ENCODE measurements at regions not wholly inside any gene's neighbourhood (a gene's known extent, or its start where the extent isn't known, plus 50 kb on each side); places are given as distances from the start of the nearest gene placed in this dataset.

GRCh38 chr13:56351041-56351440 is 789.7 kb upstream of the PRR20A start:
- Histone ChIP-seq H3K36me3 (ENCODE audit: insufficient read depth, low read length) (no peaks in the 10 kb centered on the region), H3K9ac (ENCODE audit: low read depth, low read length) (no peak overlapping the region), H3K9me3 (ENCODE audit: insufficient read depth, low read depth, low read length) (no peaks in the 10 kb centered on the region), H3K27me3 (ENCODE audit: insufficient read depth, low read length) (no peaks in the 10 kb centered on the region), H3K4me3 (ENCODE audit: low read length) (no peak overlapping the region), H3K27ac (ENCODE audit: low read depth, low read length) (no peak overlapping the region), H3K4me1 (ENCODE audit: insufficient read depth, low read length) (no peaks in the 10 kb centered on the region)
- 80% methylated on average over 3 of the region's 3 CpGs for WGBS

- Histone ChIP-seq H3K9me3 (ENCODE audit: insufficient read depth, low read depth, low read length) (no peaks in the 10 kb centered on the region), H3K4me1 (ENCODE audit: insufficient read depth, low read length) (no peaks in the 10 kb centered on the region), H3K27me3 (ENCODE audit: insufficient read depth, low read length) (no peaks in the 10 kb centered on the region), H3K36me3 (ENCODE audit: insufficient read depth, low read length) (no peaks in the 10 kb centered on the region), H3K4me3 (ENCODE audit: low read length) (no peak overlapping the region), H3K27ac (ENCODE audit: low read depth, low read length) (no peak overlapping the region), H3K9ac (ENCODE audit: low read depth, low read length) (no peak overlapping the region)
- WGBS = 95% methylated on average over 4 of the region's 4 CpGs
Measured at GRCh38 chr13:56352361-56352760, 788.4 kb upstream of the PRR20A start.

GRCh38 chr13:56352901-56353300 is 787.8 kb upstream of the PRR20A start:
- Histone ChIP-seq H3K9me3 (ENCODE audit: insufficient read depth, low read depth, low read length) (no peaks in the 10 kb centered on the region), H3K4me1 (ENCODE audit: insufficient read depth, low read length) (no peaks in the 10 kb centered on the region), H3K4me3 (ENCODE audit: low read length) (no peak overlapping the region), H3K27me3 (ENCODE audit: insufficient read depth, low read length) (no peaks in the 10 kb centered on the region), H3K36me3 (ENCODE audit: insufficient read depth, low read length) (no peaks in the 10 kb centered on the region), H3K27ac (ENCODE audit: low read depth, low read length) (no peak overlapping the region), H3K9ac (ENCODE audit: low read depth, low read length) (no peak overlapping the region)

GRCh38 chr13:56356690-56357089 is 784.0 kb upstream of the PRR20A start:
- 100% methylated on average over 1 of the region's 1 CpG for WGBS
- Histone ChIP-seq H3K36me3 (ENCODE audit: insufficient read depth, low read length) (no peaks in the 10 kb centered on the region), H3K27me3 (ENCODE audit: insufficient read depth, low read length) (no peaks in the 10 kb centered on the region)

GRCh38 chr13:56378566-56378965 is 762.2 kb upstream of the PRR20A start:
- WGBS = 93% methylated on average over 1 of the region's 1 CpG
- no peak overlapping the region for H3K4me3 ChIP-seq (ENCODE audit: low read length)

More at GRCh38 chr13:56356690-56357089, 784.0 kb upstream of the PRR20A start:
- no peaks in the 10 kb centered on the region for H3K4me1 ChIP-seq (ENCODE audit: insufficient read depth, low read length)
- H3K27ac ChIP-seq (ENCODE audit: low read depth, low read length) = no peak overlapping the region
- no peaks in the 10 kb centered on the region for H3K9me3 ChIP-seq (ENCODE audit: insufficient read depth, low read depth, low read length)
- H3K4me3 ChIP-seq (ENCODE audit: low read length) = no peak overlapping the region
- H3K9ac ChIP-seq (ENCODE audit: low read depth, low read length) = no peak overlapping the region

GRCh38 chr13:56393549-56393948 is 747.2 kb upstream of the PRR20A start:
- Histone ChIP-seq H3K36me3 (ENCODE audit: insufficient read depth, low read length) (no peaks in the 10 kb centered on the region), H3K9me3 (ENCODE audit: insufficient read depth, low read depth, low read length) (peaks cover 29% of the 10 kb centered on the region), H3K9ac (ENCODE audit: low read depth, low read length) (no peak overlapping the region), H3K4me3 (ENCODE audit: low read length) (no peak overlapping the region), H3K27ac (ENCODE audit: low read depth, low read length) (no peak overlapping the region), H3K27me3 (ENCODE audit: insufficient read depth, low read length) (no peaks in the 10 kb centered on the region), H3K4me1 (ENCODE audit: insufficient read depth, low read length) (peaks cover 24% of the 10 kb centered on the region; the same call in 1 of the 2 replicates)
- WGBS = 81% methylated on average over 1 of the region's 1 CpG

More at GRCh38 chr13:56378566-56378965, 762.2 kb upstream of the PRR20A start:
- Histone ChIP-seq H3K9ac (ENCODE audit: low read depth, low read length) (no peak overlapping the region), H3K27ac (ENCODE audit: low read depth, low read length) (no peak overlapping the region), H3K9me3 (ENCODE audit: insufficient read depth, low read depth, low read length) (no peaks in the 10 kb centered on the region), H3K27me3 (ENCODE audit: insufficient read depth, low read length) (no peaks in the 10 kb centered on the region), H3K4me1 (ENCODE audit: insufficient read depth, low read length) (no peaks in the 10 kb centered on the region), H3K36me3 (ENCODE audit: insufficient read depth, low read length) (no peaks in the 10 kb centered on the region)

GRCh38 chr13:56396318-56396717 is 744.4 kb upstream of the PRR20A start:
- Histone ChIP-seq H3K4me1 (ENCODE audit: insufficient read depth, low read length) (peaks cover 24% of the 10 kb centered on the region; the same call in 1 of the 2 replicates), H3K36me3 (ENCODE audit: insufficient read depth, low read length) (no peaks in the 10 kb centered on the region), H3K27ac (ENCODE audit: low read depth, low read length) (no peak overlapping the region; the same call in 1 of the 2 replicates), H3K9ac (ENCODE audit: low read depth, low read length) (no peak overlapping the region), H3K9me3 (ENCODE audit: insufficient read depth, low read depth, low read length) (peaks cover 13% of the 10 kb centered on the region; the same call in 1 of the 2 replicates), H3K4me3 (ENCODE audit: low read length) (no peak overlapping the region), H3K27me3 (ENCODE audit: insufficient read depth, low read length) (no peaks in the 10 kb centered on the region)
- WGBS = 70% methylated on average over 1 of the region's 2 CpGs

GRCh38 chr13:56400774-56401173 is 739.9 kb upstream of the PRR20A start:
- WGBS = 94% methylated on average over 3 of the region's 3 CpGs
- H3K9ac ChIP-seq (ENCODE audit: low read depth, low read length) = no peak overlapping the region
- H3K27me3 ChIP-seq (ENCODE audit: insufficient read depth, low read length) = no peaks in the 10 kb centered on the region
- no peaks in the 10 kb centered on the region for H3K36me3 ChIP-seq (ENCODE audit: insufficient read depth, low read length)
- H3K4me1 ChIP-seq (ENCODE audit: insufficient read depth, low read length) = peaks cover 11% of the 10 kb centered on the region; the same call in 1 of the 2 replicates
- H3K27ac ChIP-seq (ENCODE audit: low read depth, low read length) = no peak overlapping the region
- no peaks in the 10 kb centered on the region for H3K9me3 ChIP-seq (ENCODE audit: insufficient read depth, low read depth, low read length)
- no peak overlapping the region for H3K4me3 ChIP-seq (ENCODE audit: low read length)

- H3K27ac ChIP-seq (ENCODE audit: low read depth, low read length) = no peak overlapping the region
- H3K4me3 ChIP-seq (ENCODE audit: low read length) = no peak overlapping the region
- no peaks in the 10 kb centered on the region for H3K9me3 ChIP-seq (ENCODE audit: insufficient read depth, low read depth, low read length)
- no peak overlapping the region for H3K9ac ChIP-seq (ENCODE audit: low read depth, low read length)
- H3K36me3 ChIP-seq (ENCODE audit: insufficient read depth, low read length) = no peaks in the 10 kb centered on the region
- H3K27me3 ChIP-seq (ENCODE audit: insufficient read depth, low read length) = no peaks in the 10 kb centered on the region
- no peaks in the 10 kb centered on the region for H3K4me1 ChIP-seq (ENCODE audit: insufficient read depth, low read length)
Measured at GRCh38 chr13:56412856-56413255, 727.9 kb upstream of the PRR20A start.

GRCh38 chr13:56424246-56424645 is 716.5 kb upstream of the PRR20A start:
- WGBS = 92% methylated on average over 3 of the region's 3 CpGs
- Histone ChIP-seq H3K9ac (ENCODE audit: low read depth, low read length) (no peak overlapping the region), H3K27ac (ENCODE audit: low read depth, low read length) (no peak overlapping the region), H3K4me3 (ENCODE audit: low read length) (no peak overlapping the region), H3K4me1 (ENCODE audit: insufficient read depth, low read length) (no peaks in the 10 kb centered on the region), H3K27me3 (ENCODE audit: insufficient read depth, low read length) (no peaks in the 10 kb centered on the region), H3K9me3 (ENCODE audit: insufficient read depth, low read depth, low read length) (no peaks in the 10 kb centered on the region), H3K36me3 (ENCODE audit: insufficient read depth, low read length) (no peaks in the 10 kb centered on the region)

GRCh38 chr13:56457535-56458190 is 683.1 kb upstream of the PRR20A start:
- H3K9me3 ChIP-seq (ENCODE audit: insufficient read depth, low read depth, low read length) = no peaks in the 10 kb centered on the region
- H3K36me3 ChIP-seq (ENCODE audit: insufficient read depth, low read length) = no peaks in the 10 kb centered on the region
- 96% methylated on average over 6 of the region's 7 CpGs for WGBS
- H3K27me3 ChIP-seq (ENCODE audit: insufficient read depth, low read length) = no peaks in the 10 kb centered on the region
- no peak overlapping the region for H3K4me3 ChIP-seq (ENCODE audit: low read length)
- no peak overlapping the region for H3K9ac ChIP-seq (ENCODE audit: low read depth, low read length)
- H3K27ac ChIP-seq (ENCODE audit: low read depth, low read length) = no peak overlapping the region
- H3K4me1 ChIP-seq (ENCODE audit: insufficient read depth, low read length) = no peaks in the 10 kb centered on the region

GRCh38 chr13:56459286-56459685 is 681.4 kb upstream of the PRR20A start:
- WGBS = no CpG with 5 or more reads among the region's 1 CpG
- Histone ChIP-seq H3K9ac (ENCODE audit: low read depth, low read length) (no peak overlapping the region), H3K4me3 (ENCODE audit: low read length) (no peak overlapping the region), H3K9me3 (ENCODE audit: insufficient read depth, low read depth, low read length) (no peaks in the 10 kb centered on the region), H3K27ac (ENCODE audit: low read depth, low read length) (no peak overlapping the region), H3K36me3 (ENCODE audit: insufficient read depth, low read length) (no peaks in the 10 kb centered on the region), H3K27me3 (ENCODE audit: insufficient read depth, low read length) (no peaks in the 10 kb centered on the region), H3K4me1 (ENCODE audit: insufficient read depth, low read length) (no peaks in the 10 kb centered on the region)
